SK-N-SH (cell line): ENCODE measurements at regions not wholly inside any gene's neighbourhood (a gene's known extent, or its start where the extent isn't known, plus 50 kb on each side); places are given as distances from the start of the nearest gene placed in this dataset.

Experiments used
- CTCF ChIA-PET: fragments of 300-600, 350-600 bp; formaldehyde crosslinking; extraction: SDS; loops from one replicate; lab custom pipeline; 2021; lab: Yijun Ruan, JAX
- POLR2A ChIA-PET: fragments of 350-600 bp; sonication (Branson Sonifier 250); formaldehyde crosslinking; extraction: SDS; loops from one replicate; lab custom pipeline; 2020; ENCODE audit warnings: antibody characterized with exemption, inconsistent platforms; lab: Yijun Ruan, JAX
- DNase-seq: peaks from one replicate; pipeline ENCODE4 v3.0.0; 2012
- H2AFZ ChIP-seq: fragments of 200-600 bp; sonication (generic); 2 replicates; pipeline ENCODE4 v1.8.1; 2016; ENCODE audit warnings: antibody characterized with exemption, mild to moderate bottlenecking, low read depth
- H3F3A ChIP-seq: fragments of 200-600 bp; sonication (generic); replicated peaks from 2 replicates; pipeline ENCODE3; 2016; ENCODE audit warnings: antibody characterized with exemption, mild to moderate bottlenecking; ENCODE audit not compliant: insufficient read depth
- H3K27ac ChIP-seq, 2 experiments: fragments of 200-500 bp in 1 of 2; fragments of 200-600 bp in 1 of 2; sonication (Bioruptor generic) in 1 of 2; sonication (generic), shearing (Covaris generic) in 1 of 2; 2 replicates each; pipeline versions ENCODE4 v1.5.1 to v1.6.1; 2014 to 2016; ENCODE audit warnings: low read depth in 2 of 2, inconsistent platforms in 1 of 2, low read length in 1 of 2, mild to moderate bottlenecking in 1 of 2, mixed read lengths in 1 of 2
- H3K27me3 ChIP-seq: fragments of 200-600 bp; sonication (generic), shearing (Covaris generic); 2 replicates; pipeline ENCODE4 v1.6.1; 2016; ENCODE audit warnings: mixed run types; ENCODE audit not compliant: insufficient read depth
- H3K36me3 ChIP-seq, 2 experiments: fragments of 200-500 bp in 1 of 2; fragments of 200-600 bp in 1 of 2; sonication (Bioruptor generic) in 1 of 2; sonication (generic) in 1 of 2; replicated peaks in 1 of 2; 2 replicates each; pipeline versions ENCODE3 to v1.5.1; 2014 to 2016; ENCODE audit warnings: low read length in 1 of 2, mild to moderate bottlenecking in 1 of 2; ENCODE audit not compliant: insufficient read depth in 2 of 2, control insufficient read depth in 1 of 2
- H3K4me1 ChIP-seq, 2 experiments: fragments of 200-500 bp in 1 of 2; fragments of 200-600 bp in 1 of 2; sonication (Bioruptor generic) in 1 of 2; sonication (generic), shearing (Covaris generic) in 1 of 2; 2 replicates each; pipeline versions ENCODE4 v1.5.1 to v1.6.1; 2014 to 2016; ENCODE audit warnings: low read depth in 1 of 2, low read length in 1 of 2, mixed run types in 1 of 2; ENCODE audit not compliant: insufficient read depth in 2 of 2, control insufficient read depth in 1 of 2
- H3K4me2 ChIP-seq: fragments of 200-600 bp; sonication (generic), shearing (Covaris generic); 2 replicates; pipeline ENCODE4 v1.6.1; 2017; ENCODE audit warnings: mixed run types
- H3K4me3 ChIP-seq, 2 experiments: fragments of 200-500 bp in 1 of 2; fragments of 200-600 bp in 1 of 2; sonication (Bioruptor generic) in 1 of 2; sonication (generic), shearing (Covaris generic) in 1 of 2; 2 replicates each; pipeline versions ENCODE4 v1.5.1 to v1.8.1; 2014 to 2016; ENCODE audit warnings: low read depth in 2 of 2, inconsistent platforms in 1 of 2, low read length in 1 of 2, mild to moderate bottlenecking in 1 of 2, mixed read lengths in 1 of 2, moderate library complexity in 1 of 2
- H3K79me2 ChIP-seq: fragments of 200-600 bp; sonication (generic); 2 replicates; pipeline ENCODE4 v1.8.1; 2017; ENCODE audit warnings: mild to moderate bottlenecking; ENCODE audit not compliant: insufficient read depth
- H3K9ac ChIP-seq: fragments of 200-600 bp; sonication (generic); 2 replicates; pipeline ENCODE4 v1.6.1; 2017; ENCODE audit warnings: mixed run types
- H3K9me2 ChIP-seq: fragments of 200-600 bp; sonication (generic); 2 replicates; pipeline ENCODE4 v1.6.1; 2017; ENCODE audit warnings: mixed run types
- H3K9me3 ChIP-seq: fragments of 200-600 bp; sonication (generic); 2 replicates; pipeline ENCODE4 v1.6.1; 2017; ENCODE audit warnings: mixed run types, mild to moderate bottlenecking, moderate library complexity
- H4K20me1 ChIP-seq: fragments of 200-600 bp; sonication (generic); 2 replicates; pipeline ENCODE4 v1.6.1; 2017; ENCODE audit warnings: mild to moderate bottlenecking, mixed run types; ENCODE audit not compliant: insufficient read depth
- ELF1 ChIP-seq: IDR thresholded peaks from 2 replicates; pipeline ENCODE4 v1.4.0; 2012
- FOSL2 ChIP-seq: IDR thresholded peaks from 2 replicates; pipeline ENCODE4 v1.4.0; 2012; ENCODE audit warnings: low read depth, mild to moderate bottlenecking, moderate library complexity, borderline replicate concordance
- JUND ChIP-seq: IDR thresholded peaks from 2 replicates; pipeline ENCODE4 v1.4.0; 2012
- MEF2A ChIP-seq: IDR thresholded peaks from 2 replicates; pipeline ENCODE4 v1.4.0; 2012; ENCODE audit warnings: low read depth, borderline replicate concordance
- RCOR1 ChIP-seq: fragments of 150-350 bp; IDR thresholded peaks from 2 replicates; pipeline ENCODE4 v1.6.1; 2017; ENCODE audit warnings: antibody characterized with exemption, low read length
- TCF12 ChIP-seq: IDR thresholded peaks from 2 replicates; pipeline ENCODE4 v1.4.0; 2012
- USF2 ChIP-seq: fragments of 150-350 bp; IDR thresholded peaks from 2 replicates; pipeline ENCODE4 v1.6.1; 2017; ENCODE audit warnings: antibody characterized with exemption, low read length, low read depth, borderline replicate concordance
- YY1 ChIP-seq: IDR thresholded peaks from 2 replicates; pipeline ENCODE4 v1.4.0; 2012; ENCODE audit warnings: low read depth, mild to moderate bottlenecking
- ZBTB33 ChIP-seq: IDR thresholded peaks from 2 replicates; pipeline ENCODE4 v1.4.0; 2012; ENCODE audit warnings: low read depth, borderline replicate concordance
- WGBS: methylation state at CpG from one replicate; pipeline ENCODE4 v1.1.6; 2017; ENCODE audit warnings: low lambda C conversion rate; 5-methylcytosine and 5-hydroxymethylcytosine counted together
- TF ChIP-seq, protein P1 (sequence below): IDR thresholded peaks from 2 replicates; pipeline ENCODE4 v1.4.0; 2012; ENCODE audit warnings: low read depth, borderline replicate concordance
- TF ChIP-seq, protein P2 (sequence below): IDR thresholded peaks from 2 replicates; pipeline ENCODE4; 2012
- TF ChIP-seq, protein P3 (sequence below): IDR thresholded peaks from 2 replicates; pipeline ENCODE4 v1.6.1; 2012; ENCODE audit warnings: mild to moderate bottlenecking, low read depth, low read length, moderate library complexity

DNA sequence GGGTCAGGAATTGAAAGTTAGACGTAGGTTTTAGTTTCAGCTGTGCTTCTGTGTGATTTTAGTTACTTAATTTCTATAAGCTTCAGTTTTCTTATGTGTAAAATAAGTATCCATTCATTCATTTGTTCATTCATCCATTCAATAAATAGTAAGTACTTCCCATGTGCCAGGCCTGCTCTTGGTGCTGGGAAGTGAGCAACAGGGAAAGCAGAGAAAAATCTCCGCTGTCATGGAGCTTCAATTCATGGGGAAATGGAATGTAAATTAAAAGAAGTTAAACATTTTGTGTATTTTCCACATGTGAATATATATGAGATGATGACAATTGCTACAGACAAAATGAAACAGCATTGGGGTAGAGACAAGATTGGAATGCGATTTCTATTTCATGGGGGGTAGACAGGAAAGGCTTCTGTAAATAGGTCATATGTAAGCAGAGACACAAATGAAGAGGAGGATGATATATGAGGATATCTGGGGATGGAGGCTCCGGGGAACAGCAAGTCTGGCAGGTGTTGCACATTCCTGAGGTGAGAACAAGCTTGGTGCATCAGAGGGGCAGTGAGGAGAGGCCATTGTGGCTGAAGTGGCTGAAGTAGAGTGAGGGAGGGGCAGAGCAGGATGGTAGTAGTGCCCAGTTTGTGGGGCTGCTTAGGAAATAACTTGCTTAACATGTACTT lies 66.2 kb downstream of the FHIP1A start:
- H3K9me3 ChIP-seq: no peaks in the 10 kb centered on the region
- ChIA-PET POLR2A (no interaction called here), CTCF (no interaction called here)
- TF ChIP-seq RCOR1: no peak
- TF ChIP-seq YY1: no peak
- no peak for TF ChIP-seq MEF2A
- TF ChIP-seq ELF1: no peak
- TF ChIP-seq, protein P1, sequence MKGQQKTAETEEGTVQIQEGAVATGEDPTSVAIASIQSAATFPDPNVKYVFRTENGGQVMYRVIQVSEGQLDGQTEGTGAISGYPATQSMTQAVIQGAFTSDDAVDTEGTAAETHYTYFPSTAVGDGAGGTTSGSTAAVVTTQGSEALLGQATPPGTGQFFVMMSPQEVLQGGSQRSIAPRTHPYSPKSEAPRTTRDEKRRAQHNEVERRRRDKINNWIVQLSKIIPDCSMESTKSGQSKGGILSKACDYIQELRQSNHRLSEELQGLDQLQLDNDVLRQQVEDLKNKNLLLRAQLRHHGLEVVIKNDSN: no peak
- TF ChIP-seq FOSL2: no peak
- no peak for TF ChIP-seq ZBTB33
- TF ChIP-seq, protein P2, sequence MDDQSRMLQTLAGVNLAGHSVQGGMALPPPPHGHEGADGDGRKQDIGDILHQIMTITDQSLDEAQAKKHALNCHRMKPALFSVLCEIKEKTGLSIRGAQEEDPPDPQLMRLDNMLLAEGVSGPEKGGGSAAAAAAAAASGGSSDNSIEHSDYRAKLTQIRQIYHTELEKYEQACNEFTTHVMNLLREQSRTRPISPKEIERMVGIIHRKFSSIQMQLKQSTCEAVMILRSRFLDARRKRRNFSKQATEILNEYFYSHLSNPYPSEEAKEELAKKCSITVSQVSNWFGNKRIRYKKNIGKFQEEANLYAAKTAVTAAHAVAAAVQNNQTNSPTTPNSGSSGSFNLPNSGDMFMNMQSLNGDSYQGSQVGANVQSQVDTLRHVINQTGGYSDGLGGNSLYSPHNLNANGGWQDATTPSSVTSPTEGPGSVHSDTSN: 0 out of 2 replicates have a peak, but pooled peaks have one; percentile 11
- no peak for TF ChIP-seq USF2
- no peak for TF ChIP-seq JUND
- TF ChIP-seq, protein P3, sequence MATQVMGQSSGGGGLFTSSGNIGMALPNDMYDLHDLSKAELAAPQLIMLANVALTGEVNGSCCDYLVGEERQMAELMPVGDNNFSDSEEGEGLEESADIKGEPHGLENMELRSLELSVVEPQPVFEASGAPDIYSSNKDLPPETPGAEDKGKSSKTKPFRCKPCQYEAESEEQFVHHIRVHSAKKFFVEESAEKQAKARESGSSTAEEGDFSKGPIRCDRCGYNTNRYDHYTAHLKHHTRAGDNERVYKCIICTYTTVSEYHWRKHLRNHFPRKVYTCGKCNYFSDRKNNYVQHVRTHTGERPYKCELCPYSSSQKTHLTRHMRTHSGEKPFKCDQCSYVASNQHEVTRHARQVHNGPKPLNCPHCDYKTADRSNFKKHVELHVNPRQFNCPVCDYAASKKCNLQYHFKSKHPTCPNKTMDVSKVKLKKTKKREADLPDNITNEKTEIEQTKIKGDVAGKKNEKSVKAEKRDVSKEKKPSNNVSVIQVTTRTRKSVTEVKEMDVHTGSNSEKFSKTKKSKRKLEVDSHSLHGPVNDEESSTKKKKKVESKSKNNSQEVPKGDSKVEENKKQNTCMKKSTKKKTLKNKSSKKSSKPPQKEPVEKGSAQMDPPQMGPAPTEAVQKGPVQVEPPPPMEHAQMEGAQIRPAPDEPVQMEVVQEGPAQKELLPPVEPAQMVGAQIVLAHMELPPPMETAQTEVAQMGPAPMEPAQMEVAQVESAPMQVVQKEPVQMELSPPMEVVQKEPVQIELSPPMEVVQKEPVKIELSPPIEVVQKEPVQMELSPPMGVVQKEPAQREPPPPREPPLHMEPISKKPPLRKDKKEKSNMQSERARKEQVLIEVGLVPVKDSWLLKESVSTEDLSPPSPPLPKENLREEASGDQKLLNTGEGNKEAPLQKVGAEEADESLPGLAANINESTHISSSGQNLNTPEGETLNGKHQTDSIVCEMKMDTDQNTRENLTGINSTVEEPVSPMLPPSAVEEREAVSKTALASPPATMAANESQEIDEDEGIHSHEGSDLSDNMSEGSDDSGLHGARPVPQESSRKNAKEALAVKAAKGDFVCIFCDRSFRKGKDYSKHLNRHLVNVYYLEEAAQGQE: no peak
- peak; percentile 30; the same call in 1 of the 2 replicates for TF ChIP-seq TCF12
- H3K9ac ChIP-seq: no peak overlapping the region
- no peak overlapping the region for H3K27ac ChIP-seq
- no peak for DNase-seq
- H3K79me2 ChIP-seq: no peaks in the 10 kb centered on the region
- peaks cover 4 to 5% of the 10 kb centered on the region in 2 experiments; a peak in 2 of 4 replicates for H3K4me1 ChIP-seq
- H2AFZ ChIP-seq: peak overlapping the region; percentile 30; the same call in 1 of the 2 replicates
- H3K9me2 ChIP-seq: no peaks in the 10 kb centered on the region
- no peak overlapping the region for H3K4me2 ChIP-seq
- no peak overlapping the region for H3K4me3 ChIP-seq
- no peaks in the 10 kb centered on the region for H4K20me1 ChIP-seq
- 74% methylated on average over 4 of the region's 4 CpGs for WGBS
- no peaks in the 10 kb centered on the region for H3K36me3 ChIP-seq
- no peaks in the 10 kb centered on the region for H3K27me3 ChIP-seq
- H3F3A ChIP-seq: no peaks in the 10 kb centered on the region
